Skin epidermis (tissue), 12 donors: ENCODE measurements at regions not wholly inside any gene's neighbourhood (a gene's known extent, or its start where the extent isn't known, plus 50 kb on each side); places are given as distances from the start of the nearest gene placed in this dataset.
"Not testable (repeated sequence)": the region's sequence is repeated elsewhere in the genome, so short reads cannot be mapped to it uniquely, and the experiment has no call there.

Experiments used
- H3K27ac ChIP-seq, 21 experiments: fragments of 200-600 bp; sonication (generic) in 11 of 21; one replicate each; pipeline ENCODE4 v1.5.0; 2020; ENCODE audit warnings: mild to moderate bottlenecking in 3 of 21, inconsistent platforms in 2 of 21, moderate library complexity in 2 of 21
- H3K4me3 ChIP-seq, 7 experiments: fragments of 200-600 bp; sonication (generic) in 2 of 7; one replicate each; pipeline ENCODE4 v1.5.0; 2020; ENCODE audit warnings: inconsistent platforms in 2 of 7, mild to moderate bottlenecking in 2 of 7, moderate library complexity in 1 of 7

DNA sequence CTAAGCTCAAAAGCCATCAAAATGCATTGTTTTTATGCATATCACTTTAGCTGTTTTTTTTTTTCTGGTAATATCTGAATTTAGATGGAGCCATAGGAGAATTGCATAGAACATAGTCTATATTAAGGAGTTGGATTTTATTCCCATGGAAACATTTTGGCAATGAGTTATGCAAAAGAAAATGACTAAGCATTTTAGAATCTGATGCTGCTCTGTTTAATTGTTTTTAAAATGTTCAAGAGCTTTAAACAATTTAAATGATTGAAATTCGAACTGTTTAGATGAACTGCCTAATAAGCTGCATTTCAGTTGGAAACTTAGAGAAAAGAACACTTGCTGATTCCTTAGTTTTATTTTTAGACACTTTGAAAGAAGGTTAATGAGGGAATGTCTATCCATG is 1531.5 kb upstream of the B3GALT2 start:
- Histone ChIP-seq H3K27ac (no peak overlapping the region), H3K4me3 (no peak overlapping the region)

DNA sequence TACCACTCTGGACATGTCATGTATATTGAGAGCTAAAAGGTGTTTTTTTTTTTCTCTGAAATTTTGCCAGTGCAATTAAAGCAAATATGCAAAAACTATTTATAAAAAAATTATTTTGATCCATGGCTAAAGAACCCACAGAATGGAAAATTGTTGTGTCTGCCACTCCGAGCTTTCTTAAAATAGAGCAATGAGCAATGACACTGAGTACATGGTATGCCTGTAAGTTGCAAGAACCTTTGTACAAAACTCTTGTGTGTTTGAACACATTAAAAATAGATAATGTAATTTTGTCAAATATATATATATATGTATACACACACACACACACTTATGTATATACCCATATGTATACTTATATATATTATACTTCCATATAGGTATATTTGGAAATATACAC is 1530.9 kb upstream of the B3GALT2 start:
- H3K27ac ChIP-seq = no peak overlapping the region

DNA sequence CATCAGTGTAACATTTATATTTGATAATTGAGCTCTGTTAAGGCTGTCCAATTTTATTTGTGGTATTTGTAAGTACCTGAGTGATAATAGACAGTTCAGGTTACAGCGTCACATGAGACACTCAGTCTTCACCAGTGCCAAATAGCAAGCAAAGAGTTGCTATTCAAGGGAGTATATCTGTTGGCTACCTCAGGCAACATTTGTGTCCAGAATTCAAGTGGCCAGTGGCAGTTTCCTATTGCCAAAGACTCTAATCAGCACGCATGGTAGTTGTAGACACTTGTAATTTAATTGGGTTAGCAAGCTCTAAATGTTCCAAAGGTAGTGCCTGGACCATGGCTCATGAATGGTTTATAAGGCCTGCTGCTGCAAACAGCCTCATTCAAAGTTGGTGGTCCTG is 1524.3 kb upstream of the B3GALT2 start:
- Histone ChIP-seq H3K4me3 (no peak overlapping the region), H3K27ac (no peak overlapping the region)

More for the DNA sequence above, 1530.9 kb upstream of the B3GALT2 start:
- no peak overlapping the region for H3K4me3 ChIP-seq

DNA sequence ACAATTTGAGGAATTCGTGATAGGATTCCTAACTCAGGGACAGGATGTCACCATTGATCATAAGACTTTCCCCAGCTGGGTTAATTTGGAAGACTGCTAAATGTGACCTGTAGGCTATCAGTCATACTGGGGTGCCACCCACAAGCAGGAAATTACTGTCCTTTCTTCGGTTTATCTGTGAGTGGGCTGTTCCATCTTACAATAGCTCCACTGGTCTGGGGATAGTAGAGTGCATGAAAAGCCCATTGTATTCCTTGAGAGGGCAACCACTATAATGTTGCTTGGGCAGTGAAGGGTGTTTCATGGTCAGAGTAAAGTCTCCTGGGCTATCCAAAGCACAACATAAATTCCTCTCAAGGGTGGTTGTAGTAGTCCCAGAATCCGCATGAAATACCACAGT is 1523.0 kb upstream of the B3GALT2 start:
- no peak overlapping the region for H3K27ac ChIP-seq
- no peak overlapping the region for H3K4me3 ChIP-seq

DNA sequence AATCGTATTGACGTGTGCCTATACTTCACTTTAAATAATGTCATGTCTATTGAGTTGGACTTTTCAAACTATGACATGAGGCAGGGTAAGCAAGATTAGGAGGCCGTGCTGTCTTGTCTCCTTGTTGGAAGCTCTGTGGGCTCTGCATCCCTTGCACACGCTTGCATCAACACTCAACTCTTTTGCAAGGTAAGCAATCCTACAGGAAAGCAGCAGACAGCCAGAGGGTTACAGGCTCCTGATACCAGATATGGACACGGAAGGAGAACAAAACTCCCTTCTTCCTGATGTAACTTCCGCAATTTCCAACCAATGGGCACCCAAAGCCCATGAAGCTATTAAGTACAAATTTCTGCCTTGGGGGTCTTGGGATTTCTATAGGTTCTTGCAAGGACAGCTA is 1520.7 kb upstream of the B3GALT2 start:
- H3K4me3 ChIP-seq = no peak overlapping the region
- no peak overlapping the region for H3K27ac ChIP-seq

DNA sequence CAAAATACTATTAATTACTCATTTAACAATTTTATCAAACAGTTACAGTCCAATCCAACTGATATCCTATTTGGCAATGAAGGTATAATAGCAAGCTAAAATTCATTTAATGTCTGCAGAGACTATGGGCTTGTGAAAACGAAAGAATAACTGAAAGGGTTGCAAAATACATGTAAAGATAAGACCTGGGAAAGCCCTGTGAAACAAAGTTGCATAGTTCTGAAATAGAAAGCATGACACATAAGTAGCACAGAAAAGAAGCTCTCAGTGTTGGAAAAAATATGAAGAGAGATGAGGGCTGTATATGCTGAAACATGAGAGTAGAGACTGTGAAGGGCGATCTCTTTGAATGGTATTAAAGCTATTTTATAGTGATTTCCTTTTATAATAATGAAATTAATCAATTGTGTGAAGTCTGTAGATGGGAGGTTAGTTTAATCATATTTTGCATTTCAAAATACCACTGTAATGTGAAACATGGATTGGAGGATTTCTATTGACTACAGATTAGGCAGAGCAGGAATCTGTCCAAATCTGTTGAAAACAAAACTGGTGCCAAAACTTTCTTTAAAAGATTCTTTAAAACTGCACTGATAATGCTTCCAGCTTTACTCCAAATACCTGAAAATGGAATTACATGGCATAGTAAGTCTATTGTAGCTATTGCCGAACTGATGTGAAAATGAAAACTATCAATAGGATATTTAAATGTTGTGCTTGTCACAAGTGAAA is 1518.9 kb upstream of the B3GALT2 start:
- Histone ChIP-seq H3K27ac (no peak overlapping the region), H3K4me3 (no peak overlapping the region)

DNA sequence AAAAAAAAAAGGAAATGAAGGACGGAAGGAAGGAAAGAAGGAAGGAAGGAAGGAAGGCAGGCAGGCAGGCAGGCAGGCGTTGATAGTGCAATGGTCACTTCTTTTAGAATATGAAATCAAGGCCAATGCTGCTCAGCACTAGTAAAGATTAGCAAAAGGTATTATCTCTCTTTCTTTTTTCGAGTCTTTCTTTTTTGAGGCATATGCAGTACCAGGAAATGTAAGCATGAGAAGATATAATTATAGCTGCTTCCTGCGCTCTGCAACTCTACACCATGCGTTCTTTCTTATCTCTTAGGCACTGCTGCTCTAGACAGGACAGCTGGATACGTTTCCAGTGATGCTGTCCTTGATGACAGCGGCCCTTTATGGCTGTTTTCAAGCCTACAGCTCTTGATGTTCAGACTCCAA is 1512.5 kb upstream of the B3GALT2 start:
- Histone ChIP-seq H3K4me3 (no peak overlapping the region), H3K27ac (no peak overlapping the region)

DNA sequence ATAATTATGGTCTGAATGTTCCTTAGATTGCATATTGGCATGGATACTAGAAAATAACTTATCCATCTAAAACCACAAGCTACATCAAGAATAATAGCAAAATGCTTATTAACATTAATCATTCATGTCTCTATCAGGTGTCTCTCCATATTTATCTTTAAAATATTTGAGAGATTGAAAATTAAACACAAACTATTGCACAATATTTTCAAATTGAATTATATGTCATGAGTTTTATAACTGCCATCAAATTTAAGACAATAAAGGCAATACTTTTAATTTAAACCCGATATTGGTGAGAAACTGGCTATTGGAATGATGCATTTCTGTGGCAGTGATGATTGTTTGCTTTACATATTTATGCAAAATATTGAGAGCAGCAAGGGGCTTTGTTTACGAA is 1506.8 kb upstream of the B3GALT2 start:
- H3K27ac ChIP-seq = no peak overlapping the region
- no peak overlapping the region for H3K4me3 ChIP-seq

DNA sequence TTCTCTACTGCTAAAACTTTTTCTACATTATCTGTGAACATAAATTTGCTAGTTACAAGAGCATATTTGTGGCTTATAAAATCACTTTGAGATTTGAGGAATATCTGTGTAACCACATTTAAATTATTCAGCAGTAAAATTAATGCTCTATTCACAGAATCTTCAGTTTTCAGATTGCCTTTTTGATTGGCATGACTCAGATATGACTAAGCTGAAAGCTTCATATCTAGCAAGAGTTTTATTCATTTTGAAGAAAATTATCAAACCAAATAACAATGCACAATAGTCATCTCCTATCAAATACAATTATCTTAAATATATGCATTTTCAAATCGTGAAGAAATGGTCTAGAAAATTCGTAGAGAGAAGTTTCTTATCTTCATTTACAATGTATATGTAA is 1498.2 kb upstream of the B3GALT2 start:
- no peak overlapping the region for H3K4me3 ChIP-seq
- no peak overlapping the region for H3K27ac ChIP-seq

DNA sequence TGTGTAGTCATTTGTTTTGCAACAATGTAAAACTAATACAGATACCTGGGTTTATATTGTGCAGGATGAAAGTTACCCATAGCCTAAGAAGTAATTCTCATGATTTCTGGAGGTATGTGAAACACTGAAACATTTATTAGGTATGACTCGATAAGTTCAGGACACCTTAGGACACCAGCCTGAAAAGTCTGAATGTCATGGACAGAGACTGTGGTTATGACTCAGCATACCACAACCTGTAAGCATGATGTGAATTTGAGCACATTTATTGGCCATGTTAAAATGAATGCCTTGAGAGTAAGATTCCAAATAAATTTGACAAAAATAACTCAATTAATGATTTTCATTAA is 1471.7 kb upstream of the B3GALT2 start:
- Histone ChIP-seq H3K4me3 (no peak overlapping the region), H3K27ac (no peak overlapping the region)

DNA sequence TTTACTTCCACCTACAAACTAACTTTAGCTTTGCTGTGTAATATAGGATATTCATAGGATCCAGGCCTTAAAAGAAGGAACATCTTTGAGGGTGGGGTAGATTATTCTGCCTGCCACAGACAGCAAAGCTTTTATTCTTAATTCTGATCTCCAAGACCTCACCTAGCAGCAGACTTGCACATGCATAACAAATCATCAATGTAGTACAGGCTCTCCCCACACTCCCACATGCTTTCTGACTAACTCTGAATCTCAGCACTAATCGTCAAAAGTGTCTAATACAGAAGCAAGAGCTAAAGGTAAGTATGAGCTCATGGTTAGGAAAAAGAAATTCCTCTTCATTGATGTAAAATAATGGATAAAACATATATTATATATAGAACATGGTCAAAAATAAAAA is 1468.5 kb upstream of the B3GALT2 start:
- Histone ChIP-seq H3K4me3 (no peak overlapping the region), H3K27ac (no peak overlapping the region)

DNA sequence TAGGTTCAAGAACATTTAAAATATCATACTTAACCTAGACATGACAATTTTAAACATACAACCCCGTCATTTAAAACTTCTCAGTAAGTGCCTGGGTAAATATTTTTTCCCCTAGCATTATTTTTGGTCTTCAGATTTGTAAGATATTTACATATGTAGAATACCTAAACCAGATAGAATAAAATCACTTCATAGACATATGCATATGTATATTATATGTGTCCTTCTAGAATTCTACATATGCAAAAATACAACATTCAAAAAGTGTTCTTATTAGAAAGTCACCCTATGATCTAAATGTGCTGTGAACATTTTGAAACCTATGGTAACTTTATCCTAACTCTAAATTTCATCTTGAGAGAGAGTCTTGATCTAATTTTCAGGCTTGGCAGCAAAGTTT is 1467.0 kb upstream of the B3GALT2 start:
- Histone ChIP-seq H3K4me3 (no peak overlapping the region), H3K27ac (no peak overlapping the region)

DNA sequence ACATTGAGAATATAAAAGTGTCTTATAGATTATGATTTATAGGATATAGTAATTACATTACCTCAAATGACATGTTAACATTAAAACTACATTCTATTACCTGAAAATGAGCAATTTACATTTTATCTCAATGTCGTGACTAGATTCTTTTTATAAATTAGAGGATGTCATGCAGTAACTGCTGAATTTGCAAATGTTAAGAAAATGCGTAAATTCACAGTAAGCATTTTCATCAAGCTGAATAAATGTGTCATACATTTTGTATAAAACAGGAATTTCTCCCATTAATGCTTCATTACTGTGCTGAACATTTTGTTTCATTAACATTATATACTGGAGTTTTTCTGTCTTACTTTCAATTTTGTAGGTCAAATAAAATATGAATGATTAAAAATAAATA is 1460.7 kb upstream of the B3GALT2 start:
- H3K27ac ChIP-seq = no peak overlapping the region
- H3K4me3 ChIP-seq = no peak overlapping the region

DNA sequence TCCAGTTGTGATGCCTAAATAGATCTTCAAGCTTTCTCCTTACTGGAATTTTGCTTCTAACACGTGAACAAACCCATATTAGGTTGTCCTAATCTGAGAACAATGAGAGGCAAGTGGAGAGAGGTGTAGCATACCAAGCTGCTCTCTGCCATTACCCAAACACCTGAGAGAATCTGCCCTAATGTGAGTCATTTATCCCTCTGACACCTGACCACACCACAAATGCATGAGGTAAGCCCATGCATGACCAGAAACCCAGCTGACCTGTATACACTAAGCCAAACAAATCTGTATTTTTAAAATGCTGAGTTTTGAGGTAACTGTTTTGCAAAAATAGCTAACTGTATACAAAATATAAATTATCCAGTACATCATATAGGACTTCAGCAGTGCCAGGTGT is 1458.1 kb upstream of the B3GALT2 start:
- no peak overlapping the region for H3K27ac ChIP-seq
- H3K4me3 ChIP-seq = no peak overlapping the region

DNA sequence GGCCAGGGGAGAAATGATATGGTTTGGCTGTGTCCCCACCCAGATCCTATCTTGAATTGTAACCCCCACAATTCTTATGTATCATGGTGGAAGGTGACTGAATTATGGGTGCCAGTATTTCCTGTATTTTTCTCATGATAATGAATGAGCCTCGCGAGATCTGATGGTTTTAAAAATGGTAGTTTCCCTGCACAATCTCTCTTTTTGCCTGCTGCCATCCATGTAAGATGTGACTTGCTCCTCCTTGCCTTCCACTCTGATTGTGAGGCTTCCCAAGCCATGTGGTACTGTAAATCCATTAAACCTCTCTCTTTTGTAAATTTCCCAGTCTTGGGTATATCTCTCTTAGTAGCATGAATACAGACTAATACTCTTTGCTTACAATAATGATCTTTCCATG is 1453.9 kb upstream of the B3GALT2 start:
- no peak overlapping the region for H3K27ac ChIP-seq
- H3K4me3 ChIP-seq = no peak overlapping the region

DNA sequence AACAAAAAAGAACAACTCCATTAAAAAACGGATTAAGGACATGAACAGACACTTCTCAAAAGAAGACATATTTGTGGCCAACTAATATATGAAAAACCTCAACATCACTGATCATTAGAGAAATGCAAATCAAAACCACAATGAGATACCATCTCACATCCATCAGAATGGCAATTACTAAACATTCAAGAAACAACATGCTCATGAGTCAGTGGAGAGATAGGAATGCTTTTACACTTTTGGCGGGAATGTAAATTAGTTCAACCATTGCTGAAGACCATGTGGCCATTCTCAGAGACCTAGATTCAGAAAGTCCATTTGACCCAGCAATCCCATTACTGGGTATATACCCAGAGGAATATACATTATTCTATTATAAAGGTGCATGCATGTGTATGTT is 1442.6 kb upstream of the B3GALT2 start:
- Histone ChIP-seq H3K27ac (no peak overlapping the region), H3K4me3 (no peak overlapping the region)

DNA sequence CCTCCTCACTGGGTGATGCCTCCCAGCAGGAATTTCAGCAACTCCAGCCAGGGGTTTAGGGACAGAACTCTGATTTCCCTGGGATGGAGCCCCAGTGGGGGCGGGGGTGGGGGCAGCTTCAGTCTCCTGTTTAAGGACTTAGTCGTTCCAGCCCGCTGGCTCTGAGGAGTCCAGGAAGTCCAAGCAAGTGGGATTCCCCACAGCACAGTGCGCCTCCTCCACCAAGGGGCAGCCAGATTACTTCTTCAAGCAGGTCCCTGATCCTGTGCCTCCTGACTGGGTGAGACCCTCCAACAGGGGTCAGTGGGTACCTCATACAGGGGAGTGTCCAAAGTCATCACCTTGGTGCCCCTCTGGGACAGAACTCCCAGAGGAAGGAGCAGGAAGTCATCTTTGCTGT is 1438.4 kb upstream of the B3GALT2 start:
- Histone ChIP-seq H3K27ac (no peak overlapping the region), H3K4me3 (no peak overlapping the region)

DNA sequence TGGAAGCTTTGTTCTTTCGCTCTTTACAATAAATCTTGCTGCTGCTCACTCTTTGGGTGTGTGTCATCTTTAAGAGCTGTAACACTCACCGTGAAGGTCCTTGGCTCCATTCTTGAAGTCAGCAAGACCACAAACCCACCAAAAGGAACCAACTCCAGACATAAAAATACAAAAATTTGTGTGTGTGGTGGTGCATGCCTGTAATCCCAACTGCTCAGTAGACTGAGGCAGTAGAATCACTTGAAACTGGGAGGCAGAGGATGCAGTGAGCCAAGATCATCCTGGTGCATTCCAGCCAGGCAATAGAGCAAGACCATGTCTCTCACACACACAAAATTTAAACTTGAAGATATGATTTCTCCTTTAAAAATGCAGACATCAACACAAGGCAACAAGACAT is 1431.7 kb upstream of the B3GALT2 start:
- Histone ChIP-seq H3K4me3 (no peak overlapping the region), H3K27ac (no peak overlapping the region)

DNA sequence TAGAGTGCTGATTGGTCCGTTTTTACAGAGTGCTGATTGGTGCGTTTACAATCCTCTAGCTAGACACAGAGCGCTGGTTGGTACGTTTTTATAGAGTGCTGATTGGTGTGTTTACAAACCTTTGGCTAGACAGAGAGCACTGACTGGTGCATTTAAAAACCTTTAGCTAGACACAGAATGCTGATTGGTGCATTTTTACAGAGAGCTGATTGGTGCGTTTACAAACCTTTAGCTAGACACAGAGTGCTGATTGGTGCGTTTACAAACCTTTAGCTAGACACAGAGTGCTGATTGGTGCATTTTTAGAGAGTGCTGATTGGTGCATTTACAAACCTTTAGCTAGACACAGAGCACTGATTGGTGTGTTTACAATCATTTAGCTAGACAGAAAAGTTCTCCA is 1430.9 kb upstream of the B3GALT2 start:
- not testable (repeated sequence) for H3K4me3 ChIP-seq, H3K27ac ChIP-seq

DNA sequence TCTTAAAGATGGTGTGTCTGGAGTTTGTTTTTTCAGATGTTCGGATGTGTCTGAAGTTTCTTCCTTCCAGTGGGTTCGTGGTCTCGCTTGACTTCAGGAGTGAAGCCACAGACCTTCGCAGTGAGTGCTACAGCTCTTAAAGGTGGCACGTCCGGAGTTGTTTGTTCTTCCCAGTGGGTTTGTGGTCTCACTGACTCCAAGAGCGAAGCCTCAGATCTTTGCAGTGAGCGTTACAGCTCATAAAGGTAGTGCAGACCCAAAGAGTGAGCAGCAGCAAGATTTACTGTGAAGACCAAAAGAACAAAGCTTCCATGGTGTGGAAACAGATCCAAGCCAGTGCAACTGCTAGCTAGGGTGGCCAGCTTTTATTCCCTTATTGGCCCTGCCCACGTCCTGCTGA is 1430.4 kb upstream of the B3GALT2 start:
- H3K4me3 ChIP-seq = no peak overlapping the region
- no peak overlapping the region for H3K27ac ChIP-seq

DNA sequence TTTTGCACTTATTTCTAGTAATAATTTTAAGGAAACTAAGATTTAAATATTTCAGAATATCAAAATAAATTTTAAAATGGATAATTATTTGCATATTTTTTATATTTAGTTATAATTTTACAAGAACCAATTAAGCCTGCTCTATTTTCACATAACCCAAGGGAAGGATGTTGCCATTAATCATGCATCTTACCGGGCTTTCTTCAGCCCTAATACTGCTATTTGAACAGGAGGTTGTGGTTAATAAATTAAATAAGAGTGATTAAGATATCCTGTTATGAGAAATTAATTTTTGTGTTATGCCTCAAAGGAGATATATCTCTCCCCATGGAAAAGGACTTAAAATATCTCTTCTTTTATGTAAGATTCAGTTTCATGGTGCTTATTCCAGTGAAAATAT is 1415.8 kb upstream of the B3GALT2 start:
- Histone ChIP-seq H3K4me3 (no peak overlapping the region), H3K27ac (no peak overlapping the region)

DNA sequence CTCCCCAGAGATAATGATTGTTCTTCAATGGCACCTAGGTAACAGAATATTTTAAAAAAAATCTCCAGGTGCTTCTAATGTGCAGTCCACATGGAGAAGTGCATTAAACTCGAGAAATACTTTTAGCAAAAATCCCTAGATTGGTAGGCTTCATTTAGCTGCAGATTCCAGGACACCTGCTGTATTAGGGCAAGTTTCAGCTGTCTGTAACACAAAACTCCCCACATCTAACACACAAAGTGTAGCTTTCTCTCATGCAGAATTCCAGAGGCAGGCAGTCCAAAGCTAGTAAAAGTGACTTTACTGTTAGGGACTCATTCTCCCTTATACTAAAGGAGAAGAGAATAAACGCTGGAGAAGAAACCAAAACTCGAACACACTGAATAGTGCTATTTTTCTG is 1414.3 kb upstream of the B3GALT2 start:
- Histone ChIP-seq H3K27ac (no peak overlapping the region), H3K4me3 (no peak overlapping the region)

DNA sequence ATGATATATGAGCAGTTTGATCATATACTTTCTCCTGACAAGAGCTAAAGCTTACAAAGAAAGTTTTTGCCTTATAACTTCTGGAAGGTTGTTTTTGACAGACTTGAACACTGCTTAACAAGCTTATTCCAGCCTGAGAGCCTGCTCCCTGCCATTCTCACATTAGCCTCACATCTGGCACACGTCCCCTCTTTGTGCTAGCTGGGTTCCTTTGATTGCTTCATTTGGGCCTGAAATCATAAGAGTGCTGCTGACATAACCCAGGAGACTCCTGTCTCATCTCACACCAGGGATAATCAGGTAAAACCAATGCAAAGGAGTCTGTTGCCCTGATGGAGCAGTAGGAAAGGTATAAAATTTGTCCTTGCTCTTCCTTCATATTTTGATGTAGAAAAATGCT is 1411.7 kb upstream of the B3GALT2 start:
- Histone ChIP-seq H3K4me3 (no peak overlapping the region), H3K27ac (no peak overlapping the region)
